ENCODE measurements at regions not wholly inside any gene's neighbourhood (a gene's known extent, or its start where the extent isn't known, plus 50 kb on each side); places are given as distances from the start of the nearest gene placed in this dataset.

- H3K4me1 Mint-ChIP-seq, result no peaks in the 10 kb centered on the region
- H3K4me3 Mint-ChIP-seq, result no peak overlapping the region
- no peak overlapping the region for H3K27ac Mint-ChIP-seq
- H3K36me3 Mint-ChIP-seq, result no peaks in the 10 kb centered on the region
- no peaks in the 10 kb centered on the region for H3K27me3 Mint-ChIP-seq (ENCODE audit: low read depth)
- DNase-seq (ENCODE audit: low spot score in 2 of 2, unreplicated experiment in 2 of 2), result no peak
- TF ChIP-seq CTCF (IDR thresholded peaks at IDR 0.05; ENCODE audit: unreplicated experiment), result no peak
- H3K9me3 Mint-ChIP-seq, result no peaks in the 10 kb centered on the region
These were observed 445.9 kb upstream of the ANO3 start for GRCh38 chr11:25886036-25886435.

GRCh38 chr11:25890626-25891260, 441.2 kb upstream of the ANO3 start:
- Mint-ChIP-seq H3K27ac (no peak overlapping the region), H3K4me3 (no peak overlapping the region), H3K36me3 (no peaks in the 10 kb centered on the region), H3K9me3 (peaks cover 5% of the 10 kb centered on the region), H3K27me3 (ENCODE audit: low read depth) (no peaks in the 10 kb centered on the region), H3K4me1 (no peaks in the 10 kb centered on the region)
- no peak for TF ChIP-seq CTCF (IDR thresholded peaks at IDR 0.05; ENCODE audit: unreplicated experiment)
- no peak for DNase-seq (ENCODE audit: low spot score in 2 of 2, unreplicated experiment in 2 of 2)

GRCh38 chr11:25891960-25892359, 440.0 kb upstream of the ANO3 start:
- H3K27me3 Mint-ChIP-seq (ENCODE audit: low read depth), result no peaks in the 10 kb centered on the region
- H3K9me3 Mint-ChIP-seq, result peaks cover 5% of the 10 kb centered on the region
- no peak overlapping the region for H3K27ac Mint-ChIP-seq
- no peaks in the 10 kb centered on the region for H3K36me3 Mint-ChIP-seq
- H3K4me1 Mint-ChIP-seq, result no peaks in the 10 kb centered on the region
- no peak for DNase-seq (ENCODE audit: low spot score in 2 of 2, unreplicated experiment in 2 of 2)
- TF ChIP-seq CTCF (IDR thresholded peaks at IDR 0.05; ENCODE audit: unreplicated experiment), result no peak
- no peak overlapping the region for H3K4me3 Mint-ChIP-seq

GRCh38 chr11:25899617-25900160, 432.2 kb upstream of the ANO3 start:
- Mint-ChIP-seq H3K4me1 (peaks cover 5% of the 10 kb centered on the region), H3K9me3 (peaks cover 10% of the 10 kb centered on the region), H3K4me3 (no peak overlapping the region), H3K36me3 (no peaks in the 10 kb centered on the region), H3K27ac (no peak overlapping the region), H3K27me3 (ENCODE audit: low read depth) (peaks cover 6% of the 10 kb centered on the region)
- TF ChIP-seq CTCF (IDR thresholded peaks at IDR 0.05; ENCODE audit: unreplicated experiment), result no peak
- no peak for DNase-seq (ENCODE audit: low spot score in 2 of 2, unreplicated experiment in 2 of 2)

- no peak for TF ChIP-seq CTCF (IDR thresholded peaks at IDR 0.05; ENCODE audit: unreplicated experiment)
- DNase-seq (ENCODE audit: low spot score in 2 of 2, unreplicated experiment in 2 of 2), result no peak
- peaks cover 5% of the 10 kb centered on the region for H3K4me1 Mint-ChIP-seq
- peaks cover 7% of the 10 kb centered on the region for H3K27me3 Mint-ChIP-seq (ENCODE audit: low read depth)
- H3K9me3 Mint-ChIP-seq, result peaks cover 17% of the 10 kb centered on the region
- H3K36me3 Mint-ChIP-seq, result no peaks in the 10 kb centered on the region
- H3K4me3 Mint-ChIP-seq, result no peak overlapping the region
- no peak overlapping the region for H3K27ac Mint-ChIP-seq
These were observed 431.1 kb upstream of the ANO3 start for GRCh38 chr11:25900814-25901213.
